ENCODE measurements at regions not wholly inside any gene's neighbourhood (a gene's known extent, or its start where the extent isn't known, plus 50 kb on each side); places are given as distances from the start of the nearest gene placed in this dataset.
"Not testable (repeated sequence)": the region's sequence is repeated elsewhere in the genome, so short reads cannot be mapped to it uniquely, and the experiment has no call there.

- no peak overlapping the region for H3K27ac ChIP-seq
- no peak for DNase-seq (ENCODE audit: low read depth, low spot score)
Observed at GRCh38 chr5:169531631-169532030, 51.9 kb upstream of the SPDL1 start.

- H3K27ac ChIP-seq = no peak overlapping the region
- no peak for DNase-seq (ENCODE audit: low read depth, low spot score)
Observed at GRCh38 chr5:169527863-169528262, 55.7 kb upstream of the SPDL1 start.

- no peak overlapping the region for H3K27ac ChIP-seq
- DNase-seq (ENCODE audit: low read depth, low spot score) = no peak
Observed at GRCh38 chr5:169527066-169527465, 56.5 kb upstream of the SPDL1 start.

GRCh38 chr5:169522851-169523250 lies 60.7 kb upstream of the SPDL1 start:
- H3K27ac ChIP-seq = no peak overlapping the region
- no peak for DNase-seq (ENCODE audit: low read depth, low spot score)

GRCh38 chr5:169521366-169521983 lies 62.1 kb upstream of the SPDL1 start:
- DNase-seq (ENCODE audit: low read depth, low spot score) = no peak
- no peak overlapping the region for H3K27ac ChIP-seq

GRCh38 chr5:169519358-169519757 lies 64.2 kb upstream of the SPDL1 start:
- DNase-seq (ENCODE audit: low read depth, low spot score) = no peak
- no peak overlapping the region for H3K27ac ChIP-seq

- not testable (repeated sequence) for DNase-seq (ENCODE audit: low read depth, low spot score)
Observed at GRCh38 chr5:169518779-169519178, 64.8 kb upstream of the SPDL1 start.

GRCh38 chr5:169512385-169512784 lies 71.2 kb upstream of the SPDL1 start:
- DNase-seq (ENCODE audit: low read depth, low spot score) = no peak

More at GRCh38 chr5:169518779-169519178, 64.8 kb upstream of the SPDL1 start:
- not testable (repeated sequence) for H3K27ac ChIP-seq

GRCh38 chr5:169511708-169512107 lies 71.9 kb upstream of the SPDL1 start:
- no peak for DNase-seq (ENCODE audit: low read depth, low spot score)
- no peak overlapping the region for H3K27ac ChIP-seq

More at GRCh38 chr5:169512385-169512784, 71.2 kb upstream of the SPDL1 start:
- H3K27ac ChIP-seq = no peak overlapping the region

GRCh38 chr5:169507051-169507450 lies 76.5 kb upstream of the SPDL1 start:
- no peak for DNase-seq (ENCODE audit: low read depth, low spot score)
- no peak overlapping the region for H3K27ac ChIP-seq

GRCh38 chr5:169503886-169504285 lies 79.7 kb upstream of the SPDL1 start:
- DNase-seq (ENCODE audit: low read depth, low spot score) = no peak

GRCh38 chr5:169499990-169500505 lies 83.5 kb upstream of the SPDL1 start:
- no peak overlapping the region for H3K27ac ChIP-seq
- no peak for DNase-seq (ENCODE audit: low read depth, low spot score)

More at GRCh38 chr5:169503886-169504285, 79.7 kb upstream of the SPDL1 start:
- H3K27ac ChIP-seq = no peak overlapping the region

- DNase-seq (ENCODE audit: low read depth, low spot score) = no peak
- no peak overlapping the region for H3K27ac ChIP-seq
Observed at GRCh38 chr5:169496878-169497277, 86.7 kb upstream of the SPDL1 start.

- no peak for DNase-seq (ENCODE audit: low read depth, low spot score)
- no peak overlapping the region for H3K27ac ChIP-seq
Observed at GRCh38 chr5:169494941-169495548, 88.5 kb upstream of the SPDL1 start.

- DNase-seq (ENCODE audit: low read depth, low spot score) = no peak
- H3K27ac ChIP-seq = no peak overlapping the region
Observed at GRCh38 chr5:169494383-169494935, 89.1 kb upstream of the SPDL1 start.

- no peak for DNase-seq (ENCODE audit: low read depth, low spot score)
- no peak overlapping the region for H3K27ac ChIP-seq
Observed at GRCh38 chr5:169474226-169474625, 109.3 kb upstream of the SPDL1 start.

GRCh38 chr5:169472544-169472943 lies 111.0 kb upstream of the SPDL1 start:
- H3K27ac ChIP-seq = no peak overlapping the region
- DNase-seq (ENCODE audit: low read depth, low spot score) = no peak

- no peak for DNase-seq (ENCODE audit: low read depth, low spot score)
- H3K27ac ChIP-seq = no peak overlapping the region
Observed at GRCh38 chr5:169471021-169471420, 112.6 kb upstream of the SPDL1 start.

GRCh38 chr5:169467041-169467771 lies 116.4 kb upstream of the SPDL1 start:
- H3K27ac ChIP-seq = no peak overlapping the region
- DNase-seq (ENCODE audit: low read depth, low spot score) = no peak

GRCh38 chr5:169460896-169461295 lies 122.7 kb upstream of the SPDL1 start:
- no peak for DNase-seq (ENCODE audit: low read depth, low spot score)
- no peak overlapping the region for H3K27ac ChIP-seq

- no peak for DNase-seq (ENCODE audit: low read depth, low spot score)
- H3K27ac ChIP-seq = no peak overlapping the region
Observed at GRCh38 chr5:169460123-169460522, 123.5 kb upstream of the SPDL1 start.
